Thymus (tissue), 11 donors: ENCODE measurements at regions not wholly inside any gene's neighbourhood (a gene's known extent, or its start where the extent isn't known, plus 50 kb on each side); places are given as distances from the start of the nearest gene placed in this dataset.

Experiments used
- DNase-seq, 9 donors: peaks; one replicate each; pipeline ENCODE4 v3.0.0-alpha.2; 2013; ENCODE audit warnings: low spot score in 9 of 9, low read depth in 6 of 9, missing footprints in 1 of 9
- H3K27ac ChIP-seq, 2 donors: one replicate each; pipeline ENCODE4 v1.5.1; 2013; ENCODE audit warnings: control low read depth in 1 of 2, low read depth in 1 of 2, low read length in 1 of 2, mild to moderate bottlenecking in 1 of 2, moderate library complexity in 1 of 2
- H3K27me3 ChIP-seq, 2 donors: one replicate each; pipeline ENCODE4 v1.5.1; 2013; ENCODE audit warnings: low read length in 1 of 2; ENCODE audit not compliant: control insufficient read depth in 2 of 2, insufficient read depth in 1 of 2
- H3K36me3 ChIP-seq, 2 donors: one replicate each; pipeline ENCODE4 v1.5.1; 2013; ENCODE audit warnings: low read length in 1 of 2, mild to moderate bottlenecking in 1 of 2, moderate library complexity in 1 of 2; ENCODE audit not compliant: control insufficient read depth in 2 of 2, insufficient read depth in 2 of 2
- H3K4me1 ChIP-seq, 2 donors: one replicate each; pipeline ENCODE4 v1.5.1; 2013; ENCODE audit warnings: low read length in 2 of 2; ENCODE audit not compliant: control insufficient read depth in 2 of 2, insufficient read depth in 2 of 2
- H3K4me3 ChIP-seq, 2 donors: one replicate each; pipeline ENCODE4 v1.5.1; 2013; ENCODE audit warnings: low read length in 2 of 2, control low read depth in 1 of 2, mild to moderate bottlenecking in 1 of 2
- H3K9me3 ChIP-seq, 2 donors: one replicate each; pipeline ENCODE4 v1.5.1; 2013; ENCODE audit warnings: low read length in 1 of 2, mild to moderate bottlenecking in 1 of 2; ENCODE audit not compliant: control insufficient read depth in 2 of 2, insufficient read depth in 1 of 2
- WGBS: extraction: QIAGEN DNeasy Blood & Tissue Kit; methylation state at CpG from one replicate; pipeline ENCODE4 v1.1.7; 2013; 5-methylcytosine and 5-hydroxymethylcytosine counted together
- donor health status: healthy.

DNA sequence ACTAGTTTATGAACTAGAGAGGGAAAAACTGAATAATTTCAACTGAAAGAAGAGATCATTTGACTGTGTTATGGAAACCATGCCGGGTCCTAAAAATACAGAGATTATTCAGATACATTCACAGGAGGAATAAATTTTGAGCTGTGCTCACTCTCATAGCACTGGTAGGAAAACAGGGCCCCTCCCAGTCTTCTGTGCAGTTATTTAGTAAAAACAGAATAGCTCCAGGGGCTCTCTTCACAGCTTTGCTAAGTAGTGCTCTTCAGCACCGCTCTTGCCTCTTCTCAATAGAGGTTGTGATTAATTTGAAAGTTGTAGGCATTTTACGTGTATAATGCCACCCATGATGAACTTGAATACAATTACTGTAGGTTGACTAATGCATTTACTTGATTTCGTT is 435.9 kb upstream of the PDE3A start:
- no peak for DNase-seq
- H3K36me3 ChIP-seq, result no peaks in the 10 kb centered on the region
- no peak overlapping the region for H3K4me3 ChIP-seq
- 95% methylated on average over 4 of the region's 4 CpGs for WGBS
- H3K9me3 ChIP-seq, result no peaks in the 10 kb centered on the region
- H3K4me1 ChIP-seq, result no peaks in the 10 kb centered on the region
- H3K27me3 ChIP-seq, result no peaks in the 10 kb centered on the region
- no peak overlapping the region for H3K27ac ChIP-seq

- no peaks in the 10 kb centered on the region for H3K4me1 ChIP-seq
- DNase-seq, result no peak
- H3K9me3 ChIP-seq, result no peaks in the 10 kb centered on the region
- H3K4me3 ChIP-seq, result no peak overlapping the region
- no peaks in the 10 kb centered on the region for H3K27me3 ChIP-seq
- no peak overlapping the region for H3K27ac ChIP-seq
- WGBS, result 93% methylated on average over 3 of the region's 3 CpGs
- H3K36me3 ChIP-seq, result no peaks in the 10 kb centered on the region
Observed at GRCh38 chr12:19933924-19934323, 434.4 kb upstream of the PDE3A start.

- Histone ChIP-seq H3K27ac (no peak overlapping the region), H3K9me3 (no peaks in the 10 kb centered on the region), H3K4me3 (no peak overlapping the region), H3K4me1 (no peaks in the 10 kb centered on the region), H3K27me3 (no peaks in the 10 kb centered on the region), H3K36me3 (no peaks in the 10 kb centered on the region)
- DNase-seq, result no peak
- WGBS, result 95% methylated on average over 6 of the region's 6 CpGs
Observed at GRCh38 chr12:19937161-19937560, 431.2 kb upstream of the PDE3A start.

DNA sequence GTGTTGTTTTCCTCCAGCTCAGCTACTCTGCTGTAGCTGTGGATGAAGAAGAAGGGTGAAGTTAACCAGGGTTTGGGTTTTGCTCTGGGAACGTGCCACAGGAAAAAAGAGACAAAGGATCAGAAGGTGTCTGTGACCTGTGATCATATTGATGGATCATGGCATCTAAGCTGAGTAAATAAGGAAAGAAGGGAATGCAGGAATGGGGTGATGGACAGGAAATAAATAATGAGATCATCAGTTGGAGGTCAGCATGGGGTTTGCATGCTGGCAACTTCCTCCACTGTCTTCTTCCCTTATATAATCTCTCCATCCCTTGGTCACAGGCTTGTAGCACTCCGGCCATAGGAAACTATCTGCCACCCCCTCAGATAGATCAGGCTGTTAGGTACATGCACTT is 430.3 kb upstream of the PDE3A start:
- DNase-seq, result no peak
- Histone ChIP-seq H3K27me3 (no peaks in the 10 kb centered on the region), H3K9me3 (no peaks in the 10 kb centered on the region), H3K27ac (no peak overlapping the region), H3K4me3 (no peak overlapping the region), H3K36me3 (no peaks in the 10 kb centered on the region), H3K4me1 (no peaks in the 10 kb centered on the region)
- WGBS, result 92% methylated on average over 2 of the region's 2 CpGs

GRCh38 chr12:19938491-19938890 is 429.8 kb upstream of the PDE3A start:
- DNase-seq, result no peak
- 100% methylated on average over 1 of the region's 1 CpG for WGBS
- Histone ChIP-seq H3K4me3 (no peak overlapping the region), H3K27ac (no peak overlapping the region), H3K9me3 (no peaks in the 10 kb centered on the region), H3K4me1 (no peaks in the 10 kb centered on the region), H3K36me3 (no peaks in the 10 kb centered on the region), H3K27me3 (no peaks in the 10 kb centered on the region)

DNA sequence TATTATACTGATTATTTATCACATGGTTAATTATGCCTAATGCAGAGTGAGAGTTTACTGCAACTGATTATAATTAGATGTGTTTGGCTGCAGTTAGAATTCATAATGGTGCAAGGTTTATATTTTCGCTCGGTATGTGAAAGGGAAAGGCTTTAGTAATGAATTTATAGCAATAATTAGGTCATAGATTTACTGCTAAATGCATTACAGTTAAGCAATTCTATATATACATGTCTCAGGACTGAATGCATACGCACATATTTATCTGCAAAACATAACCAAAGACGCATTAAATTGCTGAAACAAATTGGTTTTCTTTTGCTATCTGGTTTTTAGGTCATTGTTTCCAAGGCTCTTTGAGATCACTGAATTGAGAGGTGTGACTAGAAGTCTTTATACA is 428.1 kb upstream of the PDE3A start:
- Histone ChIP-seq H3K4me3 (no peak overlapping the region), H3K9me3 (no peaks in the 10 kb centered on the region), H3K27ac (no peak overlapping the region), H3K27me3 (no peaks in the 10 kb centered on the region), H3K4me1 (no peaks in the 10 kb centered on the region), H3K36me3 (no peaks in the 10 kb centered on the region)
- DNase-seq, result no peak
- 96% methylated on average over 4 of the region's 4 CpGs for WGBS

- Histone ChIP-seq H3K27me3 (no peaks in the 10 kb centered on the region), H3K4me1 (no peaks in the 10 kb centered on the region), H3K4me3 (no peak overlapping the region), H3K9me3 (no peaks in the 10 kb centered on the region), H3K36me3 (no peaks in the 10 kb centered on the region), H3K27ac (no peak overlapping the region)
- DNase-seq, result no peak
- WGBS, result 98% methylated on average over 26 of the region's 26 CpGs
Observed at GRCh38 chr12:19941096-19941495, 427.2 kb upstream of the PDE3A start.

DNA sequence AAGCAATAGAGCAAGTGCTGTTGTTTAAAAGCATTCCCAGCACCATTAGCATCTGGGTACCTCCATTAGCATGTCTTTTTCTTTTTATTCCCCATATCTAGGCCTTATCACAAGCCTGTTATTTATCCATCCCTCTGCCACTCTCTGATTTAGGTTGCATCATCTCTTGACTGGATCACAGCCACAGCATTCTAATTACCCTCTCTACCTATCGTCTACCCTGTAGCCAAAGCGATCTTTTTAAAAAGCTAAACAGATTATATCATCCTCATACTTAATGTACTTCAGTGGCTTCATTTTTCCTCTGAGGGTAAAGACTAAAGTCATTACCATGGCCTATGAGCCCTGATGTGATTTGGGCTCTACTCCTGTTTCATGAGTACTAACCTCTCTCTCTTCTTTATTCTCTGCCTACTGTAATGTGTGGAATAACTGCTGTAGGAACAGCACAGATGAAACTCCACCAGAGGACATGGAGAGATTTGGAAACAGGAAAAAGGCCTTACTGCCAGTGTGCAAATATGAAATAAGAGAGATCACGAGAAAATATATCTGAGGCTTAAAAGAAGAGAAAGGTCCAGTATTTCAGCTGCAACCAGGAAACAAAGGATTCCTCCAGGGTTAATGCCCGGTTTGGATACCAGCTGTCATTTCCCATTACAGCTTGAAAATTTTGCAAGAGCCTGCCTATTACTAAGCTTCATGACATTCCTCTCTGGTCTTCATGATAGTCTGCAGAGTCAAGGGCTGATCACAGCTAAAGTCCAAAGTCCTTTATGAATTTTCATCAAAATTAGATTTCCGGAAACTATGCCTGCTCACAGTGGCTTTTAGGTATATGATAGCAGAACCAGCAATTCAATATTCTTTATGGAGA is 422.5 kb upstream of the PDE3A start:
- Histone ChIP-seq H3K27ac (no peak overlapping the region), H3K27me3 (no peaks in the 10 kb centered on the region), H3K4me3 (no peak overlapping the region), H3K4me1 (no peaks in the 10 kb centered on the region), H3K9me3 (no peaks in the 10 kb centered on the region), H3K36me3 (no peaks in the 10 kb centered on the region)
- 92% methylated on average over 5 of the region's 5 CpGs for WGBS
- DNase-seq, result no peak

- no peaks in the 10 kb centered on the region for H3K36me3 ChIP-seq
- no peak for DNase-seq
- no peaks in the 10 kb centered on the region for H3K9me3 ChIP-seq
- H3K4me3 ChIP-seq, result no peak overlapping the region
- H3K27ac ChIP-seq, result no peak overlapping the region
- no peaks in the 10 kb centered on the region for H3K27me3 ChIP-seq
- WGBS, result 94% methylated on average over 5 of the region's 5 CpGs
- no peaks in the 10 kb centered on the region for H3K4me1 ChIP-seq
Observed at GRCh38 chr12:19946550-19946949, 421.8 kb upstream of the PDE3A start.
